ENCODE measurements at regions not wholly inside any gene's neighbourhood (a gene's known extent, or its start where the extent isn't known, plus 50 kb on each side); places are given as distances from the start of the nearest gene placed in this dataset.

GRCh38 chr2:14915983-14916382 lies 283.5 kb downstream of the LRATD1 start:
- DNase-seq = no peak

DNA sequence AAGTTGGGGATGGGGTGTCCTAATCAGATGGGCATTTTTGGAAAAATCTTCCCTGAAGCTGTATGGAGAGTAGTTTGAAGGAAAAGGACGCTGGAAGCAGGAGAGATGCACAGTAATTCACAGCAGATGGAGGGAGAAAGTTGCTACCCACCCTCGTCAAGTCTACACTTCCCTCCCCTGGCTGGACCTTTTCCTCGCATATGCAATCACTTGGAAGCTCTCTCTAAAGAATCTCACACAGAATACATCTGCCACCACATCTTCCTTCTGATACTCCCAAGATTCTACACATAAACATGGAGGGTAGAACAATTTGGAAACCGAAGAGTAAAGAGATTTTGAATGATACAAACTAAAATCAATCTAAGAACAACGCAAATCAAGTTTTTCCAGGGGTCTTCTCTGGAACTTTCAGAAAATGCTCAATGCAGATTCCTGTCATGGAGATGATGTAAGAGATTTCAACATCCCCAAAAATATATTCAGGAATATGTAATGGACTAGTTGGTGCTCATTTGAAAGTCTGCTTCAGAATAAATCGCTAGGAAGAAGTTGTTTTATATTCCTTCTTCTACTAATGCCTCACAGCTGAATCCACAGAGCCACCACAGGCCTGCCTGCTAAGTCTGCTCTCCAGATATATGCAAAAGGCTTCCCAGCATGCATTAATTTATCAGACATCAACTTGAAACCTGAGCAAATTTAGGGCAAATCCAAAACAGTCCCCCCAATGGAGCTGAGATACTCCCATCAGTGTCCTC lies 291.5 kb downstream of the LRATD1 start:
- no peak for DNase-seq

DNA sequence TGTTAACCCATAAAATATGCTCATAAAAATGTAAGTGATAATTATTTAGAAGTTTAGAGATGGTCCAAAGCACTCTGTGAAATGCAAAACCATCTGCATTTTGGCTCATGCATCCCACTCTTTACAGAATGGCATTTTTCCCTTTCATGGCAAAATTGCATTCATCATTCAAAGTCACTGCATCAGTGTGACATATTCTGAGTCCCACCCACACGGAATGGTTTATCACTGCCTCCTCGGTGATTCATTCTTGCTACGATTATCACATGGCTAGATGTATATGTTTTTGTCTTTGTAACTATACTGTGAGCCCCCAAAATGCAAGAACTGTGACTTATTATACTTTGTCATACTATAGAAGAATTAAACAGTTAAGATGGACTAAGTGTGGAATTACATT lies 293.0 kb downstream of the LRATD1 start:
- DNase-seq = no peak

DNA sequence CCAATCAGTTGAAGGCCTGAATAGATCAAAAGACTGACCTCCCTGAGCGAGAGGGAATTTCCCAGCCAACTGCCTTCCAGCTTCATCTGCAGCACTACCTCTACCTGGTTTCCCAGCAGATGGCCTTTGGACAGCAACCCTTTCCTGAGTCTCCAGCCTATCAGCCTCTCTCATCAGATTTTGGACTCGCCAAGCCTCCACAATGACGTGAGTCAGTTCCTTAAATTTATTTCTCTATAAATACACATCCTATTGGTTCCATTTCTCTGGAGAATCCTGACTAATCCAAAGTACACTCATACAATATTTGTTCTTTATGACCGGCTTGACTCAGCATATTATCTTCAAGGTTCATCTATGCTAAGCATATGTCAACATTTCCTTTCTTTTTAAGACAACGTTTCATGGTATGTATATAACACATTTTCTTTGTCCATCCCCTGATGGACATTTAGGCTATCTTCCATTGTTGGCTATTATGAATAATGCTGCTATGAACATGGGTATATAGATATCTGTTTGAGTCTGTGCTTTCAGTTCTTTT lies 294.6 kb downstream of the LRATD1 start:
- no peak for DNase-seq

DNA sequence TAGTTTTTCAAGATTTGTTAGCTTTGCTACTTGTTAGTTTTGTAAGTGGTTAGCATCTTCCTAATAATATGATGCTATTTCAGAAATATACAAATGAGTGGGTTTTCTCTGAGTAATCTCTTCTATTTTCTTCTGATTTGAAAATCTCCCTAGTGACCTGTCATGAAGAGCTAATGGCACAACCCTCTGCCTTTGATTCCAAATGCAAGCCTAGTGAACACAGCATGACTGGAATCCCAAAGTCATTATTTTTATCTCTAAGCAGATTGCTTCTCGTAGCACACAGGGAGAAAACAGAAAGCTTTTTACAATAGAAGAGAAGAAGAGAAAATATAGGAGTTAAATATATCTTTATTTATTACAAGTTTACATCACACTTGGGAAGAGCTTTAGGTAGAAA lies 295.5 kb downstream of the LRATD1 start:
- DNase-seq = no peak

DNA sequence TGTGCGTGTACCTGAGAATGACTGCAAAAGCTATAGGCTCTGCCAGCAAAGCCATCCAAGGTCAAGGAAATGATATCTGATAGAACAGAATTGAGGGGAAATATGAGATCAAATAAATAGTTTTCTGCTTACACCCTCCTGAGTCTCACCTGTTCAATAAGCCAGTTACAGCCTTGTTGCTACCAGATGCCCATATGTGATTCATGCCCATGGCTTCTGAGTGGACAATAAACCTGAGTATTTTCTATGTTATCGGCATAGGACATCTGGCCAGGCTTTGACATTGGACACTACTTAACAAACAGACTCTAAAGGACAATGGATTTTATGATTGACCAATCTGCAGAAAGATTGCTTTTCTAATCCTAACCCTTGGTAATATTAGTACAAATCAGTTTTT lies 297.9 kb downstream of the LRATD1 start:
- no peak for DNase-seq

DNA sequence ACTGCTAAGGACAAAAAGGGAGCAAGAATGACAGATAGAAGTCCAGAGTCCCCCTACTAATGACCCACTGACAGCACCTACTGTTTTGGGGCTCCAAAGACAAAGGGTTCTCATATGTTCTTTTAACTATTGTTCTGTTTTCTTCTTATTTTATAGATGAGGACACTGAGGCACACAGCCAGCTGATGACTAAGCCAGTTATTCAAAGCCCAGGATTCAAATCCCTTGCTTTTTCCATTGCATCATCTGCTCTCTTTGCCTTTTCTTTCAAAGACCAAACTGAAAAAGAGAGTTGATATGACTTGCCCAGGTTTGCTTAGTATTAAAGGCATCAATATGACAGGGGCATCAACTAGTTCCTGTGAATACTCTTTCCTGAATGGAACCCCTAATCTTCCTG lies 299.8 kb downstream of the LRATD1 start:
- no peak for DNase-seq

DNA sequence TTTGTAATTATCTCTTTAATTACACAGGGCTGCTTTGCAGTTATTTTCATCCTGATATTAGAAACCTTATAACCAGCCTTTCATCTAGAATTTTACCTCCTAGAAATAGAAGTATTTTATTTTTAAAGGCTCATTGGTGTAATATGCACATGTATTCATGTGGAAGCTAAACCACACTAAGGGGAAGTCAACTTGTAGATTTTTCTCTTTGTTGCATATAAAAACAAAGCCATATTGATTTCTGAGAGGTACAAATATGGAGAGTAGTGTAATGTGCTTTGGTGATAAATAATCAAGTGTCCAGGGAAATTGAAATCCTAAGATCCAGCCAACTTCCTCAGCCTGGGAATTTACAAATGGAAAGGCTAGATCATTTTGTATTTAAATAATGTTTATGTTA lies 301.2 kb downstream of the LRATD1 start:
- no peak for DNase-seq

- no peak for DNase-seq
Observed at GRCh38 chr2:14936426-14936825, 303.9 kb downstream of the LRATD1 start.

- no peak for DNase-seq
Observed at GRCh38 chr2:14937336-14937735, 304.8 kb downstream of the LRATD1 start.

DNA sequence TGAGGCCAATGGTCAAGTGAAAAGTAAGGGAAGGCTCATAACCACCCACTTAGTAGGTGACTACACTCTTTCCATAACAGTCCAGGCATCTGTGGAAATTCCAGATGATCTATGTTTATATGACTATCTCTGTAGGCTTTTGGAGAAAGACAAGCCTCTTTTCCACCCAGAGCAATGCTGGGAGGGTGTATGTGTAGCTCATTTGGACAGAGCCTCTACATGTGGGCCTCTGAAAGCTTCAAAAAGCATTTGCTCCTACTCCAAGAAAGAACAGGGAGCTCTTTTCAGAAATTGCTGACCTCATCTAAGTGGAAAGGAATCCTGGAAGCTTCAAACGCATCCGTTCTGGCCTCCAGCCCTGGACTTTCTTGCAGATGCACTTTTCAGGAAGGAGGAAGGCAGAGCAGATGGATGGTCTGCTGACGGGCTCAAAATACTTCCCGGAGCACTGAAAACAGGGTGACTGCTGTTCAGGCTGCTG lies 308.7 kb downstream of the LRATD1 start:
- no peak for DNase-seq

- DNase-seq = no peak
Observed at GRCh38 chr2:14942987-14943386, 310.5 kb downstream of the LRATD1 start.

GRCh38 chr2:14944562-14945346 lies 312.2 kb downstream of the LRATD1 start:
- peak; percentile 59 for DNase-seq

- DNase-seq = no peak
Observed at GRCh38 chr2:14951569-14952285, 319.2 kb downstream of the LRATD1 start.

GRCh38 chr2:14952400-14952963 lies 320.0 kb downstream of the LRATD1 start:
- DNase-seq = no peak

DNA sequence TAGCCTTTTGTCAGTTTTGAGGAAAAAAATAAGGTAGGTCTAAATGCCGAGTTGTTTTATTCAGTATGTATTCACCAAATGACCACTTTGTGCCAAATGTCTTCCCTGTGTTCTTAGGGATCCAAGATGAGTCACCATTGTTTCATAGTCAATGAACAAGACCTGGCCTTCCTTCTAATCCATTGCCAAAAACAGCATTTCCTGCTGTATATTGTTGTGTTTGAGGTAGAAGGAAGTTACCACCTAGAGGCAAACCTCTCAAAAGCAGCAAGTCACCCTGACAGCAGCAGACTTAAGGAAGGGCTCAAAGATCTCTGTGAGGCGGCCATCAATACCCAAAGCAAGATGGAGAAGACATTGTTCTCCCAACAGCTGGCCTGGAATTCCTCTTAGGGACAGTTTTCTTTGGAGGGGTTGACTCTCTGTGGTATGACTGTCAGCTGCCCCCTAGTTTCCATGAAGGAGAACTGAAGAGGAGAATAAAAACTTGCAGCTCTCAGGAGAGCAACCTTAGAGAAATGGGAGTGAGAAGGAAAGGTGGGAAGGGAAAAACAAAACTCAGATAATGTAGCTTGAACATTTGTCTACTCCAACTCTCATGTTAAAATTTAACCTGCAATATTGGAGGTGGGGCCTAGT lies 328.3 kb downstream of the LRATD1 start:
- peak; percentile 15 for DNase-seq

GRCh38 chr2:14967729-14968128 lies 335.2 kb downstream of the LRATD1 start:
- no peak for DNase-seq

DNA sequence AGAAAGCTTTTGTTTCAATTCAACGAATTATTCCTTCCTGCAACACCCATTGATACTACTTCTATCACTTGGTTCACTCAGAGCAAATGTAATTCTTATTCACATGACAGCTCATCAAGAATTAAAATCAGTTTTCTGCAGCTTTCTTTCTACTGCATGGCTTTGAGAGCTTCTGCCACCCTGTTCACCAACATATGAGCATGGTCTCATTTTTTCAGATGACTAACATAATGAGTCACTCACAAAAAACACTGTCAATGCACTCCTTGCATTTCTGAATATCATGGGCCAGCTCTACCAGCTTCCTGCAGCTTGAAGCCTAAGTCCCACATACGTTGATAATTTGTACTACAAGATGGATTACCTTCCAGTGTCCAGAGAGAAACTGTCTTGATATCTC lies 342.9 kb downstream of the LRATD1 start:
- no peak for DNase-seq

DNA sequence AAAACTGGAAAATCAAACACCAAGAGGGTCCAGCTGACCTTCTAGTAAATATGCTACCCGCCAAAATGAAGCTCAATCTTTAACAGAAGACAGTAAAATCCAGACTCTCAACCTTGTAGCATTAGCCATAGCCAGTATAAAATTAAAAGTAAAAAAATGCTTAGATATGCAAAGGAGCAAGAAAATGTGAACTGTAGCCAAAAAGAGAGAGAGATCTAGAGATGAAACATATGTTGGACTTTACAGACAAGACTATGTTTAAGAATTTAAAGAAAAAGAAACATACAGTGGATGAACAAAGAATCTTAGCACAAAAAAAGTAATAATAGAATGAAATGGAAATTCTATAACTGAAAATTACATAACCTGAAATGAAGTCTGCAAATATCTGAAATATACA lies 344.5 kb downstream of the LRATD1 start:
- no peak for DNase-seq

DNA sequence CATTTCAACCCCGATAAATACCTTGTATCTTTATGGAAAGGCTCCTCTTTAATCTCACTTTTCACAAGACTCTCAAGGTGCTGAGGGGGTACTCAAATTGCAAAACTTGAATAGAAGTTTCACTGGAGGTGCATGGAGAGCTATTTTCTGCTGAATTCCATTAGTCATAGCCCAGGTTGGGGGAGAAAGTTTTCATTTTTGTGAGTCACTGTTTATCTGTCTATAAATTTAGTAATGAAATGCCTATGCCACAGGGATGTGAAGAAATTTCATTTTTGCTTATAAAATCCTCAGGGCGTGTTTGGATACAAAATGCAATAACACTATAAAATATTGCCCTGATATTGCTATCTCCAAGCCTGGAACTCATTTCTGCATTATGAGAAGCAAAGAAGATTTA lies 346.3 kb downstream of the LRATD1 start:
- no peak for DNase-seq

DNA sequence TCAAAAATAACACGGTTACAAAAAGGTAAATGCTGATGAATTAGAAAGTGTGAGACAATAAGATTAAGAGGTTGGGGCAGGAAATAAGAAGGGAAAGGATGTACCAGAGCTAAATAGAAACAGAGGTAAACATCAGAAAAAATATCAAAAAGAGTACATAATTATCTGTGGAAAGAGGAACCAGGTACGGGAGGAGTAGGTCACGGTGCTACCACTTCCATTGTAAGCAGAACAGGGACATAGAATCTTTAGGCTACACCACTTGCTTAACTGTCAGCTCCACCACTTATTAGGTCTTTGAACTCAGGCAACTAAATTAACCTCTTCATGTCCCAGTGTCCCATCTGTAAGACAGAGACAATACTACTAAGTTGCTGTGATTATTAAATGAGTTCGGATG lies 350.3 kb downstream of the LRATD1 start:
- no peak for DNase-seq

GRCh38 chr2:14988600-14988999 lies 356.1 kb downstream of the LRATD1 start:
- DNase-seq = no peak

Measured in dermis blood vessel endothelial cell (primary cell).